MM.1S (cell line): ENCODE measurements at regions not wholly inside any gene's neighbourhood (a gene's known extent, or its start where the extent isn't known, plus 50 kb on each side); places are given as distances from the start of the nearest gene placed in this dataset.

Experiments used
- DNase-seq: peaks from one replicate; pipeline ENCODE4 v3.0.0-alpha.2; 2015
- H2AFZ ChIP-seq: fragments of 300-600 bp; sonication (generic); 2 replicates; pipeline ENCODE4 v1.6.0; 2016; ENCODE audit warnings: antibody characterized with exemption, low read length
- H3F3A ChIP-seq: fragments of 300-600 bp; sonication (generic); 2 replicates; pipeline ENCODE4 v1.6.1; 2016; ENCODE audit warnings: mild to moderate bottlenecking, antibody characterized with exemption, low read length, moderate library complexity, mixed read lengths; ENCODE audit not compliant: insufficient read depth
- H3K27ac ChIP-seq: fragments of 300-600 bp; sonication (generic); 2 replicates; pipeline ENCODE4 v1.5.1; 2016; ENCODE audit warnings: mild to moderate bottlenecking, low read length
- H3K27me3 ChIP-seq: fragments of 300-600 bp; sonication (generic); replicated peaks from 2 replicates; pipeline ENCODE4 v1.6.0; 2016; ENCODE audit warnings: low read length; ENCODE audit not compliant: insufficient read depth
- H3K36me3 ChIP-seq: fragments of 300-600 bp; sonication (generic); replicated peaks from 2 replicates; pipeline ENCODE4 v1.6.1; 2016; ENCODE audit warnings: mild to moderate bottlenecking, low read length, mixed read lengths; ENCODE audit not compliant: insufficient read depth
- H3K4me1 ChIP-seq: fragments of 300-600 bp; sonication (generic); 2 replicates; pipeline ENCODE4 v1.6.1; 2016; ENCODE audit warnings: low read length, mixed read lengths
- H3K4me2 ChIP-seq: fragments of 300-600 bp; sonication (generic); 2 replicates; pipeline ENCODE4 v1.6.0; 2016; ENCODE audit warnings: low read depth, low read length
- H3K4me3 ChIP-seq: fragments of 300-600 bp; sonication (generic); 2 replicates; pipeline ENCODE4 v1.5.1; 2016; ENCODE audit warnings: low read length, mixed read lengths
- H3K79me2 ChIP-seq: fragments of 300-600 bp; sonication (generic); 2 replicates; pipeline ENCODE4 v1.6.1; 2016; ENCODE audit warnings: mixed run types, low read length, mixed read lengths
- H3K9ac ChIP-seq: fragments of 300-600 bp; sonication (generic); 2 replicates; pipeline ENCODE4 v1.6.1; 2016; ENCODE audit warnings: low read length, mixed read lengths
- H3K9me2 ChIP-seq: fragments of 300-600 bp; sonication (generic); replicated peaks from 2 replicates; pipeline ENCODE4 v1.6.1; 2016; ENCODE audit warnings: mild to moderate bottlenecking, low read length, mixed read lengths; ENCODE audit not compliant: insufficient read depth
- H3K9me3 ChIP-seq: fragments of 300-600 bp; sonication (generic); replicated peaks from 2 replicates; pipeline ENCODE4 v1.6.1; 2016; ENCODE audit warnings: mild to moderate bottlenecking, low read length, mixed read lengths; ENCODE audit not compliant: insufficient read depth
- H4K20me1 ChIP-seq: fragments of 300-600 bp; sonication (generic); 2 replicates; pipeline ENCODE4 v1.6.1; 2016; ENCODE audit warnings: mild to moderate bottlenecking, low read length, moderate library complexity, mixed read lengths; ENCODE audit not compliant: insufficient read depth
- EZH2 ChIP-seq: fragments of 300-600 bp; sonication (generic); optimal IDR thresholded peaks from 2 replicates; pipeline ENCODE3; 2017; ENCODE audit warnings: low read depth, mild to moderate bottlenecking, antibody characterized with exemption, low read length, mixed read lengths
- EZH2phosphoT487 ChIP-seq: fragments of 300-600 bp; sonication (generic); IDR thresholded peaks from 2 replicates; pipeline ENCODE4 v1.6.1; 2018; ENCODE audit warnings: antibody characterized with exemption, low read length
- TF ChIP-seq, protein P1 (sequence below): fragments of 300-600 bp; sonication (generic); IDR thresholded peaks from 2 replicates; pipeline ENCODE4 v1.5.1; 2016; ENCODE audit warnings: antibody characterized with exemption, low read length, mixed read lengths

DNA sequence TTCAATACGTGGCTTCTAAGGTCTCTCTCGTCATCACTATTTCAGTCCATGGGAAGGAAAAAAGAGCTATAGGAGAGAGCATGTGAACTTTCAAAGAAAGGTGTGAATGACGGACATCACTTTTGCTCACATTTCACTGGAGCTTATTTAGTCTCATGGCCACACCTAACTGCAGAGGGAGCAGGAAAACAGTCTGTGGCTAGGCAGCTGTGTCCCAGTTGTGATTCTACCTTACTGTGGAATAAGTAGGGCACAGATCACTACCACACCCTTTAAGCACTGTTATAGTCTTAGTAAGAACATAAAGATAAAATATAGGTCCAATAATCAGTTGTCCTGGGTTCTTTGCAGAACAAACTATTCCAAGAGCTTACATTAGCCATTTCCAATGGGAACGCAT is 192.9 kb downstream of the NRIP1 start:
- H3K27me3 ChIP-seq, result no peaks in the 10 kb centered on the region
- H3K79me2 ChIP-seq, result no peaks in the 10 kb centered on the region
- H3K9me3 ChIP-seq, result no peaks in the 10 kb centered on the region
- H3K9me2 ChIP-seq, result no peaks in the 10 kb centered on the region
- H3K4me1 ChIP-seq, result no peaks in the 10 kb centered on the region
- no peak for DNase-seq
- no peaks in the 10 kb centered on the region for H4K20me1 ChIP-seq
- no peak overlapping the region for H3K4me3 ChIP-seq
- H3K36me3 ChIP-seq, result no peaks in the 10 kb centered on the region
- H3K9ac ChIP-seq, result no peak overlapping the region
- TF ChIP-seq EZH2, result no peak
- no peak for TF ChIP-seq EZH2phosphoT487
- TF ChIP-seq, protein P1, sequence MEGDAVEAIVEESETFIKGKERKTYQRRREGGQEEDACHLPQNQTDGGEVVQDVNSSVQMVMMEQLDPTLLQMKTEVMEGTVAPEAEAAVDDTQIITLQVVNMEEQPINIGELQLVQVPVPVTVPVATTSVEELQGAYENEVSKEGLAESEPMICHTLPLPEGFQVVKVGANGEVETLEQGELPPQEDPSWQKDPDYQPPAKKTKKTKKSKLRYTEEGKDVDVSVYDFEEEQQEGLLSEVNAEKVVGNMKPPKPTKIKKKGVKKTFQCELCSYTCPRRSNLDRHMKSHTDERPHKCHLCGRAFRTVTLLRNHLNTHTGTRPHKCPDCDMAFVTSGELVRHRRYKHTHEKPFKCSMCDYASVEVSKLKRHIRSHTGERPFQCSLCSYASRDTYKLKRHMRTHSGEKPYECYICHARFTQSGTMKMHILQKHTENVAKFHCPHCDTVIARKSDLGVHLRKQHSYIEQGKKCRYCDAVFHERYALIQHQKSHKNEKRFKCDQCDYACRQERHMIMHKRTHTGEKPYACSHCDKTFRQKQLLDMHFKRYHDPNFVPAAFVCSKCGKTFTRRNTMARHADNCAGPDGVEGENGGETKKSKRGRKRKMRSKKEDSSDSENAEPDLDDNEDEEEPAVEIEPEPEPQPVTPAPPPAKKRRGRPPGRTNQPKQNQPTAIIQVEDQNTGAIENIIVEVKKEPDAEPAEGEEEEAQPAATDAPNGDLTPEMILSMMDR, result no peak
- H3K4me2 ChIP-seq, result no peak overlapping the region
- no peaks in the 10 kb centered on the region for H3F3A ChIP-seq
- no peak overlapping the region for H3K27ac ChIP-seq
- no peak overlapping the region for H2AFZ ChIP-seq

DNA sequence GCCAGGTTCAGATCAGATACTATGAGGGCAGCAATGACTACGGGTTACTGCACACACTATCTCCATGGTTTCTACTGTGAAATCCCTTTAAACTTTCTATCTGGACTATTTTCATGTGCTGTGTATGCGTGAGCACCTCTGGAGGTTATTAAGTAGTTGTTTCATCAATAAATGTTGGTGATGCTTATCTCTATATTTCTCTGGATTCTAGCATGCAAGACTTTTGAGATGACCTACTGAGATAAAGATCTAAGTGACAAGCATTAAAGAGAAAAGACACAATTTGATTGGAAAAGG is 194.0 kb downstream of the NRIP1 start:
- H3K9ac ChIP-seq, result no peak overlapping the region
- H3K27me3 ChIP-seq, result no peaks in the 10 kb centered on the region
- H3K27ac ChIP-seq, result no peak overlapping the region
- no peaks in the 10 kb centered on the region for H3K9me3 ChIP-seq
- H2AFZ ChIP-seq, result no peak overlapping the region
- H3K4me1 ChIP-seq, result no peaks in the 10 kb centered on the region
- no peaks in the 10 kb centered on the region for H3K36me3 ChIP-seq
- DNase-seq, result no peak
- H3K4me3 ChIP-seq, result no peak overlapping the region
- H3F3A ChIP-seq, result no peaks in the 10 kb centered on the region
- TF ChIP-seq EZH2phosphoT487 (no peak), EZH2 (no peak)
- TF ChIP-seq, protein P1, result no peak
- no peaks in the 10 kb centered on the region for H3K79me2 ChIP-seq
- no peaks in the 10 kb centered on the region for H3K9me2 ChIP-seq
- no peaks in the 10 kb centered on the region for H4K20me1 ChIP-seq
- no peak overlapping the region for H3K4me2 ChIP-seq

DNA sequence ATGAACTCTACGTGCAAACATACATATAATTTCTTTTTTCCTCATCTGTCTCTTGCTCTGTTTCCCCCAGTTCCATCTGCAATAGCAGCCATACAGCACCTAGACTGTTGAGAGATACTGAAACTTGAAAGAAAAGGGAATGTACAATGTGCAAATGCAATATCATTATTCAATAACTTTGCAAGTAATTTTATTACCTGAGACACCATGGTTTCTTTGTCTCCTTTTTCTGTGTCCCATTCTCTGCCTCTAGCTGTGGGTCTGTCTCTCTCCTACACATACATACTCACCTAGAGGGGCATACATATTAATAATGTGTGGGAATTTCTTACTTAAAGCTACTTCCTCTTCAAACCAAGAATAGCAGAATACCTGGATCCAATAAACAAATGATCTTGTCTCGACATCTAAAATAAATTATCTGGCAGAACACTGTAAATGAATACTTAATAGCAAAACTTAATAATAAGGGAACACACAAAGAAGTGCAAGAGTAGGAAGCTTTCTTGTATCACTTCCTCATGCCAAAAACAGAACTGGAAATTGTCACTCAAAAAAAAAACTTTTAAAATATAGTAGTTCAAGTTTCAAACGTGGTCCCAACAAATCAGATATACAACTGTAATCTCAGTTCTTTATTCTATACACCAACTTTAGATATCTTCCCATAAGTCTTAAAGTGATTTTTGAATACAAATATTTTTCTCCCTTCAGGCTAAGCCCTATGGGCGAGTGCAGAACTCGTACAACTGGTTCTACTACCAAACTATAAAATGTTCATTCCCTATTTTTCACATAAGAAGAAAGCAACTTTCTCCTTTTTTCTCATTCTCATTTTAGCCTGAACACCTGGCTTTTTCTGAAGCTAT is 194.6 kb downstream of the NRIP1 start:
- H4K20me1 ChIP-seq, result no peaks in the 10 kb centered on the region
- TF ChIP-seq, protein P1, result no peak
- TF ChIP-seq EZH2 (no peak), EZH2phosphoT487 (no peak)
- H3K4me3 ChIP-seq, result no peak overlapping the region
- H3K79me2 ChIP-seq, result no peaks in the 10 kb centered on the region
- DNase-seq, result no peak
- H3K4me2 ChIP-seq, result no peak overlapping the region
- no peaks in the 10 kb centered on the region for H3K27me3 ChIP-seq
- H3K9me3 ChIP-seq, result no peaks in the 10 kb centered on the region
- H3F3A ChIP-seq, result no peaks in the 10 kb centered on the region
- H3K27ac ChIP-seq, result no peak overlapping the region
- H3K9me2 ChIP-seq, result no peaks in the 10 kb centered on the region
- no peaks in the 10 kb centered on the region for H3K4me1 ChIP-seq
- no peak overlapping the region for H2AFZ ChIP-seq
- H3K36me3 ChIP-seq, result no peaks in the 10 kb centered on the region
- H3K9ac ChIP-seq, result no peak overlapping the region
